Astrocyte (in vitro differentiated cells and primary cell): ENCODE measurements at regions not wholly inside any gene's neighbourhood (a gene's known extent, or its start where the extent isn't known, plus 50 kb on each side); places are given as distances from the start of the nearest gene placed in this dataset.

ENCODE experiments used
- DNase-seq: peaks from one replicate; pipeline ENCODE4 v3.0.0-alpha.2; 2010; ENCODE audit warnings: low read depth
- FAIRE-seq: peaks from 2 replicates; lab custom pipeline; 2011; peaks lifted over from hg19 to GRCh38; lab: Jason Lieb, UNC
- H2AFZ ChIP-seq: 2 replicates; pipeline ENCODE4 v1.6.0; 2012; ENCODE audit warnings: low read depth, low read length, inconsistent platforms
- H3K27ac ChIP-seq: 2 replicates; pipeline ENCODE4 v1.5.1; 2011; ENCODE audit warnings: low read depth, low read length, inconsistent platforms
- H3K27me3 ChIP-seq: 2 replicates; pipeline ENCODE4 v1.6.0; 2011; ENCODE audit warnings: low read length, inconsistent platforms; ENCODE audit not compliant: insufficient read depth
- H3K36me3 ChIP-seq: 2 replicates; pipeline ENCODE4 v1.5.1; 2011; ENCODE audit warnings: low read length, inconsistent platforms; ENCODE audit not compliant: insufficient read depth
- H3K4me1 ChIP-seq: 2 replicates; pipeline ENCODE4 v1.5.1; 2011; ENCODE audit warnings: low read length, inconsistent platforms; ENCODE audit not compliant: insufficient read depth
- H3K4me2 ChIP-seq: 2 replicates; pipeline ENCODE4 v1.6.0; 2012; ENCODE audit warnings: low read length, inconsistent platforms
- H3K4me3 ChIP-seq: 2 replicates; pipeline ENCODE4 v1.5.1; 2011; ENCODE audit warnings: low read depth, mild to moderate bottlenecking, low read length, inconsistent platforms; ENCODE audit not compliant: insufficient read depth
- H3K79me2 ChIP-seq: 2 replicates; pipeline ENCODE4 v1.6.0; 2012; ENCODE audit warnings: mild to moderate bottlenecking, low read length, inconsistent platforms; ENCODE audit not compliant: insufficient read depth
- H3K9ac ChIP-seq: 2 replicates; pipeline ENCODE4 v1.6.0; 2012; ENCODE audit warnings: mild to moderate bottlenecking, low read length, inconsistent platforms
- H3K9me3 ChIP-seq: 2 replicates; pipeline ENCODE4 v1.5.1; 2012; ENCODE audit warnings: low read depth, mild to moderate bottlenecking, low read length, inconsistent platforms; ENCODE audit not compliant: insufficient read depth
- H4K20me1 ChIP-seq: 2 replicates; pipeline ENCODE4 v1.6.0; 2012; ENCODE audit warnings: low read length, inconsistent platforms; ENCODE audit not compliant: insufficient read depth
- H3K27ac Mint-ChIP-seq: one replicate; pipeline ENCODE4 v1.8.0; 2021; ENCODE audit warnings: mild to moderate bottlenecking, mixed read lengths; ENCODE audit not compliant: unreplicated experiment
- H3K27me3 Mint-ChIP-seq: one replicate; pipeline ENCODE4 v1.8.0; 2021; ENCODE audit warnings: low read depth, mixed read lengths; ENCODE audit not compliant: unreplicated experiment
- H3K36me3 Mint-ChIP-seq: one replicate; pipeline ENCODE4 v1.8.0; 2021; ENCODE audit warnings: low read depth, mixed read lengths; ENCODE audit not compliant: unreplicated experiment
- H3K4me1 Mint-ChIP-seq: one replicate; pipeline ENCODE4 v1.8.0; 2021; ENCODE audit warnings: low read depth, mixed read lengths; ENCODE audit not compliant: unreplicated experiment
- H3K4me3 Mint-ChIP-seq: one replicate; pipeline ENCODE4 v1.8.0; 2021; ENCODE audit warnings: mild to moderate bottlenecking, moderate library complexity, mixed read lengths; ENCODE audit not compliant: unreplicated experiment
- H3K9me3 Mint-ChIP-seq: one replicate; pipeline ENCODE4 v1.8.0; 2021; ENCODE audit warnings: mild to moderate bottlenecking, mixed read lengths; ENCODE audit not compliant: unreplicated experiment
- CTCF ChIP-seq: IDR thresholded peaks from 2 replicates; pipeline ENCODE4 v1.5.1; 2011; ENCODE audit warnings: low read depth, mild to moderate bottlenecking, inconsistent platforms, low read length, moderate library complexity; ENCODE audit not compliant: insufficient read depth
- EZH2 ChIP-seq: IDR thresholded peaks from 2 replicates; pipeline ENCODE4 v1.6.1; 2012; ENCODE audit warnings: mild to moderate bottlenecking, low read length, inconsistent platforms; ENCODE audit not compliant: insufficient read depth

- Mint-ChIP-seq H3K9me3 (no peaks in the 10 kb centered on the region), H3K27ac (no peak overlapping the region), H3K4me3 (no peak overlapping the region), H3K36me3 (no peaks in the 10 kb centered on the region), H3K4me1 (no peaks in the 10 kb centered on the region), H3K27me3 (no peaks in the 10 kb centered on the region)
- H3K4me3 ChIP-seq: no peak overlapping the region
- no peak for FAIRE-seq
- H3K27me3 ChIP-seq: no peaks in the 10 kb centered on the region
- no peaks in the 10 kb centered on the region for H3K79me2 ChIP-seq
- TF ChIP-seq EZH2 (no peak), CTCF (no peak)
- H3K4me2 ChIP-seq: no peak overlapping the region
- DNase-seq: no peak
- H3K9ac ChIP-seq: no peak overlapping the region
- H3K27ac ChIP-seq: no peak overlapping the region
- no peaks in the 10 kb centered on the region for H3K36me3 ChIP-seq
- no peaks in the 10 kb centered on the region for H3K9me3 ChIP-seq
- H3K4me1 ChIP-seq: no peaks in the 10 kb centered on the region
- no peaks in the 10 kb centered on the region for H4K20me1 ChIP-seq
- H2AFZ ChIP-seq: no peak overlapping the region
These were observed 1404.4 kb downstream of the HACE1 start for GRCh38 chr6:103455275-103455674.

- H3K9ac ChIP-seq: no peak overlapping the region
- no peak overlapping the region for H3K4me3 ChIP-seq
- no peaks in the 10 kb centered on the region for H4K20me1 ChIP-seq
- H3K4me1 ChIP-seq: no peaks in the 10 kb centered on the region
- Mint-ChIP-seq H3K4me3 (no peak overlapping the region), H3K4me1 (no peaks in the 10 kb centered on the region), H3K36me3 (no peaks in the 10 kb centered on the region), H3K27ac (no peak overlapping the region), H3K9me3 (no peaks in the 10 kb centered on the region), H3K27me3 (no peaks in the 10 kb centered on the region)
- H3K27ac ChIP-seq: no peak overlapping the region
- no peak overlapping the region for H2AFZ ChIP-seq
- no peaks in the 10 kb centered on the region for H3K79me2 ChIP-seq
- FAIRE-seq (no peak), DNase-seq (no peak)
- no peaks in the 10 kb centered on the region for H3K27me3 ChIP-seq
- TF ChIP-seq EZH2 (no peak), CTCF (no peak)
- no peaks in the 10 kb centered on the region for H3K36me3 ChIP-seq
- H3K9me3 ChIP-seq: no peaks in the 10 kb centered on the region
- no peak overlapping the region for H3K4me2 ChIP-seq
These were observed 1450.2 kb downstream of the HACE1 start for GRCh38 chr6:103409475-103409874.

- no peaks in the 10 kb centered on the region for H3K36me3 Mint-ChIP-seq
- Histone ChIP-seq H3K9ac (no peak overlapping the region), H3K27ac (no peak overlapping the region), H4K20me1 (no peaks in the 10 kb centered on the region), H2AFZ (no peak overlapping the region), H3K4me3 (no peak overlapping the region), H3K9me3 (no peaks in the 10 kb centered on the region), H3K36me3 (no peaks in the 10 kb centered on the region), H3K4me1 (no peaks in the 10 kb centered on the region), H3K27me3 (no peaks in the 10 kb centered on the region), H3K4me2 (no peak overlapping the region), H3K79me2 (no peaks in the 10 kb centered on the region)
- DNase-seq (no peak), FAIRE-seq (no peak)
- no peaks in the 10 kb centered on the region for H3K27me3 Mint-ChIP-seq
- H3K9me3 Mint-ChIP-seq: no peaks in the 10 kb centered on the region
- no peaks in the 10 kb centered on the region for H3K4me1 Mint-ChIP-seq
- TF ChIP-seq CTCF: no peak
- TF ChIP-seq EZH2: no peak
- no peak overlapping the region for H3K4me3 Mint-ChIP-seq
- no peak overlapping the region for H3K27ac Mint-ChIP-seq
These were observed 1454.4 kb downstream of the HACE1 start for GRCh38 chr6:103405321-103405720.
